ENCODE measurements at regions not wholly inside any gene's neighbourhood (a gene's known extent, or its start where the extent isn't known, plus 50 kb on each side); places are given as distances from the start of the nearest gene placed in this dataset.

DNA sequence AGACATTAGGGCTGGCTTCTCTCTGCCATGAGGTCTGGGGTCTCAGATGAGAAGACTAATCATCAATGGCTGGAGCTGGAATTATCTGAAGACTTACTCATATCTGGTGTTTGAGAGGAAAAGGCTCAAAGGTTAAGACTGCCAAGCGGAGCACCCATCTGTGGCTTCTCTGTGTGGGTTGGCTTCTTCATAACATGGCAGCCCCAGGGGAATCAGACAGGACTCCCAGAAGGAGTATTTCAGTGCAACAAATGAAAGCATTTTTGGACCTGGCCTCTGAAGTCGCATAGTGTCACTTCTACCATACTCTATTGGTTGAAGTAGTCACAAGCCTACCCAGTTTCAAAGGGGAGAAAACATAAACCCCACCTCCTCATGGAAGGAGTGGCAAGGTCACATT, 171.8 kb upstream of the KRR1 start:
- intact Hi-C loops (cut with micrococcal nuclease) (no loop called here), in situ Hi-C loops (cut with MboI; ENCODE audit: low sequenced_read_pairs) (no loop called here), dilution Hi-C loops (cut with HindIII; ENCODE audit: low sequenced_read_pairs, unreplicated experiment) (no loop called here)
- peak overlapping the region; percentile 58 for H3K18ac ChIP-seq (ENCODE audit: low read depth, low read length)
- no peak overlapping the region for H3K23ac ChIP-seq (ENCODE audit: low read depth, low read length)
- H3K4me3 ChIP-seq (ENCODE audit: insufficient read depth, low read depth, low read length): no peak overlapping the region
- H2AFZ ChIP-seq (replicated peaks; ENCODE audit: low read length, poor library complexity): no peak overlapping the region
- WGBS, 2 experiments (ENCODE audit: extremely low coverage in 2 of 2, insufficient read length in 1 of 2): no CpG with 5 or more reads among the region's 2 CpGs
- H3K36me3 ChIP-seq (ENCODE audit: control insufficient read depth, insufficient read depth, low read length): no peaks in the 10 kb centered on the region
- no peak for ATAC-seq (ENCODE audit: low read depth)
- H2BK20ac ChIP-seq (ENCODE audit: low read depth, low read length): peak overlapping the region; percentile 83
- H3K27me3 ChIP-seq (ENCODE audit: control insufficient read depth, insufficient read depth, low read length): no peaks in the 10 kb centered on the region
- peak overlapping the region; percentile 83 for H2AK5ac ChIP-seq (ENCODE audit: low read depth, low read length)
- H4K20me1 ChIP-seq (ENCODE audit: insufficient read depth, low read length): no peaks in the 10 kb centered on the region
- no peak for DNase-seq
- H4K8ac ChIP-seq (ENCODE audit: low read depth in 2 of 2, low read length in 2 of 2): peak overlapping the region; percentile 37 to 91; a peak in 3 of 4 replicates
- H3K4me2 ChIP-seq (ENCODE audit: low read depth, low read length): no peak overlapping the region
- H3K4ac ChIP-seq (ENCODE audit: low read depth, low read length): peak overlapping the region; percentile 54
- no peak overlapping the region for H3K9ac ChIP-seq (ENCODE audit: low read depth, low read length)
- H2BK15ac ChIP-seq (ENCODE audit: low read depth, low read length): peak overlapping the region; percentile 64; the same call in 2 of the 3 replicates
- peak overlapping the region; percentile 7 for H3K14ac ChIP-seq (replicated peaks; ENCODE audit: low read depth, low read length)
- H3K4me1 ChIP-seq (ENCODE audit: control insufficient read depth, insufficient read depth, low read length): peaks cover 3% of the 10 kb centered on the region; the same call in 1 of the 2 replicates
- no peak overlapping the region; the same call in 1 of the 2 replicates for H3K56ac ChIP-seq (ENCODE audit: extremely low read depth, insufficient read depth, low read length)
- peak overlapping the region; percentile 55 for H4K91ac ChIP-seq (ENCODE audit: insufficient read depth, low read depth, low read length)
- H4K5ac ChIP-seq (ENCODE audit: low read depth, low read length): peak overlapping the region; percentile 34; the same call in 1 of the 2 replicates
- H3K79me1 ChIP-seq (ENCODE audit: low read depth in 1 of 2, low read length in 2 of 2): no peaks in the 10 kb centered on the region; a peak in 1 of 4 replicates
- no peaks in the 10 kb centered on the region for H3K9me3 ChIP-seq (ENCODE audit: control insufficient read depth, insufficient read depth, low read length)
- CTCF ChIA-PET: no interaction called here
- peak overlapping the region; percentile 70 for H2BK120ac ChIP-seq (ENCODE audit: low read depth, low read length)
- TF ChIP-seq BHLHE40 (IDR thresholded peaks at IDR 0.05; ENCODE audit: low read depth, low read length) (no peak), RAD21 (IDR thresholded peaks at IDR 0.05; ENCODE audit: low read length) (no peak), CHD1 (IDR thresholded peaks at IDR 0.05; ENCODE audit: low read depth, low read length) (no peak), MXI1 (IDR thresholded peaks at IDR 0.05; ENCODE audit: borderline replicate concordance, low read depth, low read length) (no peak), CEBPB (IDR thresholded peaks at IDR 0.05; ENCODE audit: low read depth, low read length) (no peak), FOS (IDR thresholded peaks at IDR 0.05; ENCODE audit: low read depth, low read length) (no peak), RCOR1 (IDR thresholded peaks at IDR 0.05; ENCODE audit: insufficient replicate concordance, low read length) (no peak), RFX5 (IDR thresholded peaks at IDR 0.05; ENCODE audit: low read depth, low read length) (no peak), POLR2A (IDR thresholded peaks at IDR 0.05; ENCODE audit: low read depth, low read length) (no peak), NFE2L2 (IDR thresholded peaks at IDR 0.05; ENCODE audit: low read depth, low read length) (no peak)
- TF ChIP-seq, protein P1, sequence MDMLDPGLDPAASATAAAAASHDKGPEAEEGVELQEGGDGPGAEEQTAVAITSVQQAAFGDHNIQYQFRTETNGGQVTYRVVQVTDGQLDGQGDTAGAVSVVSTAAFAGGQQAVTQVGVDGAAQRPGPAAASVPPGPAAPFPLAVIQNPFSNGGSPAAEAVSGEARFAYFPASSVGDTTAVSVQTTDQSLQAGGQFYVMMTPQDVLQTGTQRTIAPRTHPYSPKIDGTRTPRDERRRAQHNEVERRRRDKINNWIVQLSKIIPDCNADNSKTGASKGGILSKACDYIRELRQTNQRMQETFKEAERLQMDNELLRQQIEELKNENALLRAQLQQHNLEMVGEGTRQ (IDR thresholded peaks at IDR 0.05; ENCODE audit: low read depth, low read length): no peak
- TF ChIP-seq, protein P2, sequence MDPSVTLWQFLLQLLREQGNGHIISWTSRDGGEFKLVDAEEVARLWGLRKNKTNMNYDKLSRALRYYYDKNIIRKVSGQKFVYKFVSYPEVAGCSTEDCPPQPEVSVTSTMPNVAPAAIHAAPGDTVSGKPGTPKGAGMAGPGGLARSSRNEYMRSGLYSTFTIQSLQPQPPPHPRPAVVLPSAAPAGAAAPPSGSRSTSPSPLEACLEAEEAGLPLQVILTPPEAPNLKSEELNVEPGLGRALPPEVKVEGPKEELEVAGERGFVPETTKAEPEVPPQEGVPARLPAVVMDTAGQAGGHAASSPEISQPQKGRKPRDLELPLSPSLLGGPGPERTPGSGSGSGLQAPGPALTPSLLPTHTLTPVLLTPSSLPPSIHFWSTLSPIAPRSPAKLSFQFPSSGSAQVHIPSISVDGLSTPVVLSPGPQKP (IDR thresholded peaks at IDR 0.05; ENCODE audit: borderline replicate concordance, low read depth, low read length): no peak
- TF ChIP-seq, protein P3, sequence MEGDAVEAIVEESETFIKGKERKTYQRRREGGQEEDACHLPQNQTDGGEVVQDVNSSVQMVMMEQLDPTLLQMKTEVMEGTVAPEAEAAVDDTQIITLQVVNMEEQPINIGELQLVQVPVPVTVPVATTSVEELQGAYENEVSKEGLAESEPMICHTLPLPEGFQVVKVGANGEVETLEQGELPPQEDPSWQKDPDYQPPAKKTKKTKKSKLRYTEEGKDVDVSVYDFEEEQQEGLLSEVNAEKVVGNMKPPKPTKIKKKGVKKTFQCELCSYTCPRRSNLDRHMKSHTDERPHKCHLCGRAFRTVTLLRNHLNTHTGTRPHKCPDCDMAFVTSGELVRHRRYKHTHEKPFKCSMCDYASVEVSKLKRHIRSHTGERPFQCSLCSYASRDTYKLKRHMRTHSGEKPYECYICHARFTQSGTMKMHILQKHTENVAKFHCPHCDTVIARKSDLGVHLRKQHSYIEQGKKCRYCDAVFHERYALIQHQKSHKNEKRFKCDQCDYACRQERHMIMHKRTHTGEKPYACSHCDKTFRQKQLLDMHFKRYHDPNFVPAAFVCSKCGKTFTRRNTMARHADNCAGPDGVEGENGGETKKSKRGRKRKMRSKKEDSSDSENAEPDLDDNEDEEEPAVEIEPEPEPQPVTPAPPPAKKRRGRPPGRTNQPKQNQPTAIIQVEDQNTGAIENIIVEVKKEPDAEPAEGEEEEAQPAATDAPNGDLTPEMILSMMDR (conservative IDR thresholded peaks at IDR 0.05; ENCODE audit: low read depth, low read length): no peak
- H3K27ac ChIP-seq (ENCODE audit: insufficient read depth, low read length): peak overlapping the region; percentile 27; the same call in 1 of the 2 replicates
- POLR2A ChIA-PET (ENCODE audit: unreplicated experiment): no interaction called here
- H2BK5ac ChIP-seq (ENCODE audit: low read depth, low read length, poor library complexity, severe bottlenecking): peak overlapping the region; percentile 96
- no peaks in the 10 kb centered on the region; the same call in 1 of the 2 replicates for H3K9me1 ChIP-seq (ENCODE audit: insufficient read depth, low read length)
- H2AK9ac ChIP-seq (replicated peaks; ENCODE audit: low read depth, low read length, poor library complexity): no peak overlapping the region
- no TSS peak for BruUV-seq (replicated peaks)
